Uterus (tissue), 3 donors: ENCODE measurements at regions not wholly inside any gene's neighbourhood (a gene's known extent, or its start where the extent isn't known, plus 50 kb on each side); places are given as distances from the start of the nearest gene placed in this dataset.

ENCODE experiments used
- DNase-seq, 2 donors: peaks; one replicate each; pipeline ENCODE4 v3.0.0-alpha.2; 2019 to 2020
- H3K27ac ChIP-seq, 2 donors: fragments of 200-600 bp; sonication (generic); 1 replicate in 1 of 2; 2 replicates in 1 of 2; pipeline ENCODE4 v1.5.1; 2016 to 2018
- H3K27me3 ChIP-seq, 2 donors: fragments of 200-600 bp; sonication (generic); one replicate each; pipeline ENCODE4 v1.5.1; 2018 to 2019; ENCODE audit warnings: control low read depth in 1 of 2
- H3K36me3 ChIP-seq, 2 donors: fragments of 200-600 bp; sonication (generic); one replicate each; pipeline ENCODE4 v1.5.1; 2019; ENCODE audit warnings: control low read depth in 1 of 2
- H3K4me1 ChIP-seq, 2 donors: fragments of 200-600 bp; sonication (generic); one replicate each; pipeline ENCODE4 v1.5.1; 2018 to 2019; ENCODE audit warnings: control low read depth in 1 of 2
- H3K4me3 ChIP-seq, 2 donors: fragments of 200-600 bp; sonication (generic); 1 replicate in 1 of 2; 2 replicates in 1 of 2; pipeline ENCODE4 v1.5.1; 2018 to 2019; ENCODE audit warnings: mild to moderate bottlenecking in 1 of 2
- H3K9me3 ChIP-seq, 2 donors: fragments of 200-600 bp; sonication (generic); one replicate each; pipeline ENCODE4 v1.5.1; 2019; ENCODE audit warnings: control low read depth in 1 of 2
- CTCF ChIP-seq, 4 experiments: fragments of 200-600 bp in 2 of 4; fragments of 450-650 bp in 2 of 4; sonication (generic) in 2 of 4; IDR thresholded peaks; one replicate each; pipeline ENCODE4 v1.5.1; 2016 to 2019; ENCODE audit warnings: antibody characterized with exemption in 4 of 4, mild to moderate bottlenecking in 2 of 4, moderate library complexity in 1 of 4
- POLR2A ChIP-seq, 2 donors: fragments of 450-650 bp; IDR thresholded peaks; one replicate each; pipeline ENCODE4 v1.6.1; 2016; ENCODE audit warnings: antibody characterized with exemption in 2 of 2, mild to moderate bottlenecking in 1 of 2, moderate library complexity in 1 of 2
- intact Hi-C: fragments of 100-400 bp; cut with DNase I; formaldehyde crosslinking; loops from one replicate; pipeline ENCODE4 v1.15.1; 2023; ENCODE audit warnings: low total_unique reads
- donor health status: DM: yes; HTN: yes; CAD: no.

DNA sequence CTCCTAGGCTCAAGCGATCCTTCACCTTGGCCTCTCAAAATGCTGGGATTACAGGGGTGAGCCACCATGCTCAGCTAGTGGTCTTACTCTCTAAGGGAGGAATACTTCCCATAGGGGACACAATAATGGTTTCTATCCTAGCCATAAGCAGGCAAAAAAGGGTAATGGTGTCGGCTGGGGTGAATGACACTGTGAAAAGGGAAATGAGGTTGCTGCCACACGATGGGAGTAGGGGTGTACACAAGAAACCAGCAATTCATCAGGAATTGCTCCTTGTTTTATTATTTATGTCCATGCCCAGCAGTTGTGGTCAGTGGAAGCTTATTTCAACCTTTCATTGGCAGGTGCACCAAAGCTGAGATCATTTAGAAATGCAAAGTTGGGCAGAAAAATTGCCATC, 70.3 kb upstream of the ZFR start:
- Histone ChIP-seq H3K4me1 (no peaks in the 10 kb centered on the region), H3K27ac (no peak overlapping the region), H3K9me3 (no peaks in the 10 kb centered on the region), H3K4me3 (no peak overlapping the region), H3K27me3 (no peaks in the 10 kb centered on the region), H3K36me3 (no peaks in the 10 kb centered on the region)
- no peak for DNase-seq
- intact Hi-C loops, result no loop called here
- TF ChIP-seq POLR2A (IDR thresholded peaks at IDR 0.05) (no peak), CTCF (IDR thresholded peaks at IDR 0.05) (no peak)

DNA sequence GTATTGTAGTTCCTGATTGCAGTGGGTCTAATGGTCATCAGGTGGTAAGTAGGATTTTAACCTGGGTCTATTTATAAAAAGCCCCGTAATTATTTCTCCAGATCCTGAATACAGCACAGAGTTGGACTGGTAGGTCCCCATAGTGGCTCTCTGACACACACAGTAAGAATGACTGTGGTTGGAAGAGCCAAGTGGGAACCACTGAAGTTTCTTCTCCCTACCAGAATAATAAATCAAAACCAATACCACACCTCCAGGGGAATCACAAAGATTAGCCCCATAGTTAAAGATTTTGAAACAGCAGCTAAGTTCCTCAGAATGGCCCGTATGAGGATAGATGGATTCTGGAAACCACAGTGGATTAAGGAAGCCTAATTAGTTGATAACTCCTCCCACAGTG, 68.4 kb upstream of the ZFR start:
- Histone ChIP-seq H3K9me3 (no peaks in the 10 kb centered on the region), H3K27me3 (no peaks in the 10 kb centered on the region), H3K36me3 (no peaks in the 10 kb centered on the region), H3K4me3 (no peak overlapping the region), H3K4me1 (no peaks in the 10 kb centered on the region), H3K27ac (no peak overlapping the region)
- DNase-seq, result no peak
- TF ChIP-seq POLR2A (IDR thresholded peaks at IDR 0.05) (no peak), CTCF (IDR thresholded peaks at IDR 0.05) (no peak)
- intact Hi-C loops, result no loop called here

DNA sequence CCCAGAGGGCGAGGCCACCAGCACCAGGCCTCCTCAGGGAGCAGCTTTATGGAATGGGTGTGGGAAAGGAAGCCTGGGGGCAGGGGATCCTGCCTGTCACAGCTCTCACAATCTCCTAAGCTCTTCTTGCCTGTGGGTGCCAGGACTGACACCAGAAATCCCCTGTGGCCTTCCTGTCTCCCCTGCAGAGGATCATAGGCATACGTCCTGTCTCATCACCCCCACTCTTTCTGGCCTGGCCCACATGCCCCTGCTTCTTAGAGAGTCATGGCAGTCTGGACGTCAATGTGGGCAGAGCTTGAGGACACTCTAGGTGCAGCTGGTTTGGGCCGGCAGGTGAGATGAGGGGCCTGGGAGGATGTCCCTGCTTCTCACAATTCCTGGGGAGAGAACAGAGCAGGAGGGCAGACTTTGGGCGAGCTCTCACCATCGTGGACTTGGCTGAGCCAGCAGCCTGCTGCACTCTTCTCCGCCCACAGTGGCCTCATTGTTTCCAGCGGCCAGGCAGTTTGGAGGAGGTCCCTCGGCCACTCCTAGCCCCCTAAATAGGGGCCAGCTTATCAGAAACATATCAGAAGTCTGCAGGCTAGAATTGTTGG, 67.3 kb upstream of the ZFR start:
- Histone ChIP-seq H3K27me3 (no peaks in the 10 kb centered on the region), H3K36me3 (no peaks in the 10 kb centered on the region), H3K9me3 (no peaks in the 10 kb centered on the region), H3K4me1 (peaks cover 0 to 4% of the 10 kb centered on the region in 2 donors), H3K27ac (no peak overlapping the region), H3K4me3 (no peak overlapping the region)
- DNase-seq, result no peak
- TF ChIP-seq CTCF (IDR thresholded peaks at IDR 0.05) (no peak), POLR2A (IDR thresholded peaks at IDR 0.05) (no peak)
- intact Hi-C loops, result no loop called here

- no peaks in the 10 kb centered on the region for H3K36me3 ChIP-seq
- no peaks in the 10 kb centered on the region for H3K9me3 ChIP-seq
- H3K27me3 ChIP-seq, result no peaks in the 10 kb centered on the region
- H3K4me3 ChIP-seq, result no peak overlapping the region
- DNase-seq, result no peak
- intact Hi-C loops, result no loop called here
- H3K4me1 ChIP-seq, result peaks cover 2 to 15% of the 10 kb centered on the region in 2 donors
- no peak overlapping the region for H3K27ac ChIP-seq
- no peak for TF ChIP-seq CTCF (IDR thresholded peaks at IDR 0.05)
- TF ChIP-seq POLR2A (IDR thresholded peaks at IDR 0.05), result no peak
Observed at GRCh38 chr5:32510860-32511259, 66.3 kb upstream of the ZFR start.

DNA sequence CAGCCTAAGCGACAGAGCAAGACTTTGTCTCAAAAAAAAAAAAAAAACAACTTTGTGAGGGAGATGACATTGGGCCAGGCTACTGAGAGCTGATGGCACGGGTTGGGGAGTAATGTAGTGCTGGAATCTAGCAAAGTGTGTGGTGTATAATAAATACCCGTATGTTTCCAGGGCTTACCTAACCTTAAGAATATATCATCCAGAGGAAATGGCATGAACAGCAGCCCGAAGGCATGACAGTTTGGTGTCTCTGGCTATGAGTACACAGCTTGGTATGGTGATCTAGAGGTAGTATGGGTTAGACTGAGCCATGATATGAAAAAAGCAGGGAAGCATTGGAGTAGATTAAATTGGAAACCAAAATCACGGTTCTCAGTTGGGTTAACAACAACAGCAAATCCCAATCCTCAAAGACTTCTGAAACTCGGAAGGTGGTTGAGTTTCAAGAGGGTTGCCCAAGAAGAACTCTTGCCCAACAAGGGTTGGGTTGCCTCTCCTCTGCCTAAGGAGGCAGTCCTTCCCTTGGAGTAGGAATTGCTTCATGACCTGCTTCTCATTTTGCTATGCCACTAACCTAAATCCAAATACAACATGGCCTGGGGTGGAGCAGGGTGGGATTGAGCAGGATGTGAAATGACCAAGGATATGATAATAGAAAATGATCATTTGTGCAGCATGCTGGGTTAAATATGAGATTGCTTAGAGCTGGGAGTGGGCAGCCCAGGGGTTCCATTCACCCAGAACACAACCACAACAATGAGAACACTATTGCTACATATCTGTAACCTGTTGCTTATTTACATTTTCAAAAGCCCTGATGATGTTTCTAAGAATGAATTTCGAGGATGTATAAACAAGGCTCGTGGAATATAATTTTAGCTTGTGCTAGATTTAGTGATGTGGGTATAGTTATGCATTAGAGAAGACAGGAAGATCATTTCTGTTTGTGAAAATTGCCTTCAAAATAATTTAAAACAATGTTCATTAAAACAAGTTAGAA, 64.6 kb upstream of the ZFR start:
- no peaks in the 10 kb centered on the region for H3K36me3 ChIP-seq
- H3K27ac ChIP-seq, result peak overlapping the region in 1 of 2 donors; percentile 47
- H3K4me1 ChIP-seq, result peaks cover 11 to 24% of the 10 kb centered on the region in 2 donors
- TF ChIP-seq POLR2A (IDR thresholded peaks at IDR 0.05) (no peak), CTCF (IDR thresholded peaks at IDR 0.05) (no peak)
- intact Hi-C loops, result no loop called here
- DNase-seq, result no peak
- no peaks in the 10 kb centered on the region for H3K27me3 ChIP-seq
- H3K4me3 ChIP-seq, result no peak overlapping the region
- H3K9me3 ChIP-seq, result no peaks in the 10 kb centered on the region
